GM19324 (cell line): ENCODE measurements at regions not wholly inside any gene's neighbourhood (a gene's known extent, or its start where the extent isn't known, plus 50 kb on each side); places are given as distances from the start of the nearest gene placed in this dataset.
A peak's percentile ranks its signal among the peaks of the same experiment; 100 is the strongest.

Experiments
- ATAC-seq: cut with Tn5 transposase; IDR thresholded peaks from one replicate; pipeline ENCODE4 v1.9.1; 2021; ENCODE audit warnings: mild to moderate bottlenecking, moderate library complexity; ENCODE audit not compliant: unreplicated experiment, low FRiP score

DNA sequence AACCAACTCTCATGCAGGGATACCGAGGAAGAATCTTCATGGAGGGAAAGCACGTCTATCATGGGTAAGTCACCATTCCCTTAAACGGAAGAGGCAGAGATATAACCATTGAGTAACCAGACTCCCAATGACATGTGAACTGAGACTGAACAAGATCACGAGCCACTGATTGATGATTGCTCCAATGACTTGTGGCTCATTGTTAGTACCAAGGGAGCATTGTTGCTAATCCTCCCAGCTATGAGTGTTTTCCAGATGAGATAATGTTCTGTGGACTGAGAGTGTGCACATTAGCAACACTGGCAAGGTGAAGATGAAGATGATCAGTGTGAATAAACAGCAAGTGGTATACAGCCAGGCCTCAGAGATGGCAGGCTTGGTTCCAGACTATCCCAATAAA is 219.2 kb upstream of the MAP3K1 start:
- ATAC-seq, result no peak

DNA sequence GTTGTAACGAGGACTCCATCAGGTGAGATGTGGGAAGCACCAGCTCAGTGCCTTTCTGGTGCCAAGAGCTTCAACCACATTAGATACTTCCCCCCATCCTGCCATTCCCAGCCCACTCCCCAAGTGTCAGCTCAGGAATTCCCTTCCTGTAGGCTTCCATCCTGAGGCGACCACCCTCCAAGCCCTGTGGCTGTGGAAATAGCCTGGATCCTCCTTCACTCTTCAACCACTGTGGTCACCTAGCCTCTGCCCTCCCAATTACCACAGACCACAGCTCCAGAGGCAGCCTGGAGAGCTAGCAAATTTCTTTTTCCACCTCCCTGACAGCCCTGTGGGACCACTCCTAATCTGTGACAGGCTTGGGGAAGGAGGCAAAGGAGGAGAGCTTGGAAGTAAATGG is 219.8 kb upstream of the MAP3K1 start:
- ATAC-seq, result no peak

DNA sequence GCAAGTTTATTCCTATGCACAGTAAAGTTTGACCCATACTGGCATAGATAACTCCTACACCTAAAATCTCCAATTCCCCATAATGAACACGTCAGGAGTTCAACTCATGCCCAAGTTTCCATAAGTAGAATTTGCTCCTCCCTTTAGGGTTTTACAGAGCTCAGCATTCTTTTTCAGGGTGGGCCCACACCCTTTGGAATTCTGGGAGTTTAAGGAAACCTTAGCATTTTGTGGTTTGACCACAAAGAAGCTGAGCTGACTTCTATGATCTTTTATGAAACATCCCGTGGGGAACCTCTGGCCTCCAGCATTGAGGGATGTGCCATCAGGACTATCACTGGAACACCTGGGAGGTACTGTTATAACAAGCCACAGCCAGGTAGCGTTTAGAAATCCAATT is 220.6 kb upstream of the MAP3K1 start:
- no peak for ATAC-seq

DNA sequence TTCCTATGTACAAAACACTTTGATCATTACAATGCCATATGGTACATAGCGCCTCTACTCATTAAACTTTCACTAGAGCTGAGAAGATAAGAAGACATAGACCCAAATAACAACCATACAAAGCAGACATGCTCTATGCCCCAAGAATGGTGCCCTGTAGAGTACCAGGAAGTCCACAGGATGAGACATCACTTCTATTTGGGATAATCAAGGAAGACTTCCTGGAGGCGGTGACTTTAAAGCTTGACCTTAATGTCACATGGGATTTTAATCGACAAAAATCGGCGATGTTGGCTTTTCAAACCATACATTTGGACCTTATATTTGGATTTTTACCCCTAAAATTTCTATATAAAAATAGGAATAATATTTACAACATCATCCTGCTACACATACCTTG is 224.3 kb upstream of the MAP3K1 start:
- ATAC-seq, result no peak

DNA sequence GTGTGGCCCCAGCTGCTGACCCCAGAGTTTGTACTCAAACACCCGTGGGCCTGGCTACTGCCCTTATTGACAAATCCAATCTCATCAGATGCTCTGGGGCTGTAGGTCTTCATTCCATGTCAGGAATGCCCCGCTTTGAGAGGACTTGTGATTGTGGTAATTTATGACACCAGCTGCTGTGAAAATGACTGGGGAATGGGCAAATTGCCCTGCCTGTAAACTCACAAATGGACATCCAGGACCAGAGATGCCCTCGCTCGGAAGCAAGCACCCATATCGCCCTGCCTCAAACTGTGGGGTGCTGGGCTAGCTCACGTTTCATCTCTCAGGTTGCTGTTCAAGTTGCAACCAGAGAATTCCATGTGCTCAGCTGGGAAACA is 225.9 kb upstream of the MAP3K1 start:
- ATAC-seq, result no peak

DNA sequence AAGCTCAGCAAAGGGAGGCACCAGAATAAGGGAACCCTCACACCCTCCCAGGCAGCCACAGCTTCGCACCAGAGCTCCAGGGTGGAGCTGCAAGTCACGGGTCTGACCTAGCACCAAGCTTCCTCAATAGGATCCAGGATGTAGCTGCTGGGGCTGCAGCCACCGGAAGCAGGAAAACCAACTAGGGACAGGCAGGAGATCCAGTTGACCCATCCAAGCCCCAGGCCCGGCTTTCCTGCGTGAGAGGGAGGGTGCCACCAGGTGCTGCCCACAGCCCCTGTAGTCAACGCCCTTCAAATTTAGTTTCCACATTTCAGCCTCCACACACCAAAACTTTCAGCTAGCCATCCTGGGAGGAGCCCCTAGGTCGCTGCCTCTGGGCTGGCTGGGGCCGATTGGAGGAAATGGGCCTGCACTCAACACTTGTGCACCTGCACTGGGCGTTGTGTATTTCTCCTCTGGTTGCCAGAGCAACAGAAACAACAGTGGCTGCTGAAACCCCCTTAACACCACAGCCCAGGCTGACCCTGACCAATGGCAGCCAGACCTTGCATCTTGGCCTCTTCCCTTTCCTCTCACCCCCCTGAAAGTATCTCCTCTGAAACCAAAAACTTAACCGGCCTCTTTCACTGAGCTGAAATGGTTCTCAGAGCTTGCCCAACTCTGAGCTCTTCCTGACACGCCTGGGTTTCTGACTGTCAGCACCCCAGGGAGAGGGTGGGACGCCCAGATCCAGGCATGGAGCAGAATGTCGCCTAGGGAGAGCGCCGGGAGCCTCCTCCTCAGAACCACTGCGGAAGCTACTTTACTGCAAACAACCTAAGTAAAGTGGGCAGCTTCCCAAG is 226.5 kb upstream of the MAP3K1 start:
- ATAC-seq, result peak; percentile 99

DNA sequence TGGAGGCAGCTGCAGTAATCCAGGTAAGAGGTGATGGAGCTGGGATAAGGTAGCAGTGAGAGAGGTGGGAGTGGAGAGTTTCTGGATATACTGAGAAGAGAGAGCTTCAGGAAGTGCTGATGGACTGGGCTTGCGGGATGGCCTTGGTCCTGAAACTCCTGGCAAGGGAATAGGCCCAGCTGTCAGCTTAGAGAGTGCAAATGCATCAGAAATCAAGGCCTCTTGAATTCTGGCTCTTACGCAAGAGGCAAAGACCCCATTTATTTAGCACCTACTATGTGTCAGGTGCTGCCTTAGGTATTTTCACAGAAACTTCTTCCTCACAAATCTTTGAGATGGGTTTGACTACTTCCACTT is 227.2 kb upstream of the MAP3K1 start:
- ATAC-seq, result no peak

DNA sequence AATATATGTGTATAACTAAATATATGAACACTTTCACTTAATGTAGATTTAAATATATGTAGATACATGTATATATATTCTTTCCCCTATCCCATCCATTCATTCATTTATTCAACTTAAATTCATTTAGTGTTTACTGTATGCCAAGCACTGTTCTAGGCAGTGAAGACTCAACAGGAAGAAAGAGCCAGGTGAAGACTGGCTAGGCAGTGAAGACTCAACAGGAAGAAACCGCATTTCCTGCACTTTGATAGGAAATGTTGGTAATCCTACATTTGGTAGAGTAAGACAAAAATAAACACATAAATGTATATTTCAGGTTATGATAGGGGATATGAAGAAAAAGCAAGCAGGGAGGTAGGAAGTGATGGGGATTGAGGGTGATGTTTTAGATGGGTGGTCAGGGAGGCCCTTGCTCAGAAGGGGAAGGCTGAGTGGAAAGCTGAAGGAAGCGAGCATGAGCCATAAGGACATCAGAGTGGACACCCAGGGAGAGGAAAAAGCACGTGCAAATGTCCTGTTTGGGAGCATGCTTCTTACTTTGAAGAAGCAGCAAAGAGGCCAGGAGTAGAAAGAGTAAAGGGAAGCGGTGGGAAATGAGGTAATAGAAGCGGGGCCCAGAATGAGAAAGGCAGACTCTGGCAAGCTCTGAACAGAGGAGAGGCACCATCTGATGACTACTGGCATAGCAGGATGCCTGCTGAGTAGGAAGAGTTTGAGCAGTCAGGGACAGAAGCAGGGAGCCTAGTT is 227.8 kb upstream of the MAP3K1 start:
- ATAC-seq, result no peak

DNA sequence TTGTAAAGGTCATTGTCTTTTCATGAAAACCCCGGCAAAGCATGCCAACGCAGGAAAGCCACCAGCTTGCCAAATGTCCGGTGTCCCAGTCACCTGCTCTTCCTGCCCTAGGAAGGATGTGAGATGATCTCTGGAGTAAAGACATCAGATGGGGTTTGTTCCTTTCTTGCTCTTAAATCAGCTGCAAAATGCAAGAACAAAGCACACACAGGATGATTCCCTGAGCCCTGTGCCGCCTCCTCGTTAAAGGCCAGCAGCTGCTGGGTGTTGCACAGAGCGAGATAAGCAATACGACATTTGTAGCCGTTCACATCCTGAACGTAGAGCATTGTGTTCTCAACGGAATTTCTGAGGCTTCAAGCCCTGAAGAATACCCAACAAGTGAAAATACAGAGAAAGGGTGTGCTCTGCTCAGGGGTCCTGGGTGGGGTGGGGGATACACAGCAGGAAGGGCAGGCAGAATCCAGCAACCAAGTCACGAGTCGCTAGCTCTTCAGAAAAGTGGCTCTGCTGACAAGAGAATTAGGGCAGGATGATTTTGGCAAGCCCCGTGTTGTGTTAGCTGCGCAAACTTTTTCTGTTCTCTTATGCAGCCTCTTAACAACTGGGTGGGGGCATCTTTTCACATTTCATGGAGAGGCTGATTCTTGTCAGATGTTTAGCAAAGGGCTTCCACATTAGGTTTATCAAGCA is 229.2 kb upstream of the MAP3K1 start:
- no peak for ATAC-seq

DNA sequence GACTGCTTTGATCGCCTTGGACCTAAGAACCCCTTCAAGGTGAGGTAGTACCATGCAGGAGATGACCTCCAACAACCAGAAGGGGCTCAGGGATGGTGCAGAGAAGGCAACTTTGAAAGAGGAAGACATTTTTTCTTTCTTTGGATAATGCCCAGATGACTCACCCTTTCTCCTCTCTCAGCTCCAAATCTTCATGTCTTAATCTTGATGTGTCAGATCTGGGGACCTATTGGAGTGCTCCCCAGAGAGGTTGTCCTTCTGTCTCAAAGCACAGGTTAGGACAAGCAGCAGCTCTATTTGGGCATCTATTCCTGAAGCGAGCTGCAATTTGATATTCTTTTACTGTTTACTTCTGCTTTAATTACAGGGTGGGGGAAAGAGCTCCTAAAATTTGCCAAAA is 229.9 kb upstream of the MAP3K1 start:
- no peak for ATAC-seq

DNA sequence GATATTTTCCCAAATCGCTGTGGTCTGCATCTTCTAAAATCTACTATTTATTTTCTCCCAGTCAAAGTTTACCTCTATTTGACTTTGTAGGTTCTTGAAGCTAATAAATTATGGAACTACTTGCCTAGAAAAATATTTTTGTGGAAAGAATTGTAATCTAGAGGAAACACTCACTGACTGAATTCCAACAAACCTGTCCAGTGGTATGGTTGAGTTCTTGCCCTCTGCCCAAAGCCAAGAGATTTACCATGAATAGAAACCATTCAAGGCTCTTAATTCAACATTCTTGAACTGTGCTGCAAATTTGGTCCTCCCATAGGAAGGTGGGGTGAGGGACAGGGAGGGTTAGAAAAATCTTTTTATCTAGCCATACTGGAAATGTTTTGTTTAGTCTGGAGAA is 233.9 kb upstream of the MAP3K1 start:
- no peak for ATAC-seq

DNA sequence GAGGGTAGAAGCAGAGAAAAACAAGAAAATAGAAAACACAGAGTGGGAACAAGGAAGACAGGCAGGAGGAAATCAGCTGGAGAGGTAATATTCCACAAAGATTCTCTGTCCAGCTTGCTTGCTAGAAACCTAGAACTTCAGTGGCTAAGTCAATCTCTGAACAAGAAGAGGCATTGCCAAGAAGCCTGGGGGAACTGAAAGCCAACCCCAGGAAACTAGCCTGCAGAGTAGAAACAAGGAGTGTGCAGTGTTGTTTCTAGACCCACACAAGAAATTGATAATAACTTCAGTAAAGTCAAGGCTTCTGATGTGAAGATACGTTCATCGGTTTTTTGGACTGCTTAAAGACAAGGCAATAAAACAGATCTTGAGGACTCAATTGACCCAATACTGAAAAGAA is 234.5 kb upstream of the MAP3K1 start:
- ATAC-seq, result peak; percentile 48

DNA sequence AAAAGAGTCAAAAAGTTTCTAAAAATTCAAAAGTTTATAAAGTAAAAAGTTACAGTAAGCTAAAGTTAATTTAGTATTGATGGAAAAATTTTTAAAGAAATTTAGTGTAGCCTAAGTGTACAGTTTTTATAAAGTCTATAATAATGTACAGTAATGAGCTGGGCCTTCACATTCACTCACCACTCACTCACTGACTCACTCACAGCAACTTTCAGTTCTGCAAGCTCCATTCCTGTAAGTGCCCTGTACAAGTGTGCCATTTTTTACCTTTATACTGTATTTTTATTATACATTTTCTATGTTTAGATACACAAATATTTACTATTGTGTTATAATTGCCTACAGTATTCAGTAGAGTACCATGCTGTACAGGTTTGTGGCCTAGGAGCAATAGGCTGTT is 239.5 kb upstream of the MAP3K1 start:
- no peak for ATAC-seq

DNA sequence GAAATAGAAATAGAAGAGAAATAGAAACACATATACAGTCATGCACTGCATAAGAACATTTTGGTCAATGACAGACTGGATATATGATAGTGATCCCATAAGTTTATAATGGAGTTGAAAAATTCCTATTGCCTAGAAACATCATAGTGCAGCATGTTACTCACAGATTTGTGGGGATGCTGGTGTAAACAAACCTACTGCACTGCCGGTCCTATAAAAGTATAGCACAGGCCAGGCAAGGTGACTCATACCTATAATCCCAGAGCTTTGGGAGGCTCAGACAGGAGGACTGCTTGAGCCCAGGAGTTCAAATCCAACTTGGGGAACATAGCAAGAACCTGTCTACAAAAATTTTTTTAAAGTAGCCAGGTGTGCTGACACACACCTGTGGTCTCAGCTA is 240.6 kb upstream of the MAP3K1 start:
- no peak for ATAC-seq

DNA sequence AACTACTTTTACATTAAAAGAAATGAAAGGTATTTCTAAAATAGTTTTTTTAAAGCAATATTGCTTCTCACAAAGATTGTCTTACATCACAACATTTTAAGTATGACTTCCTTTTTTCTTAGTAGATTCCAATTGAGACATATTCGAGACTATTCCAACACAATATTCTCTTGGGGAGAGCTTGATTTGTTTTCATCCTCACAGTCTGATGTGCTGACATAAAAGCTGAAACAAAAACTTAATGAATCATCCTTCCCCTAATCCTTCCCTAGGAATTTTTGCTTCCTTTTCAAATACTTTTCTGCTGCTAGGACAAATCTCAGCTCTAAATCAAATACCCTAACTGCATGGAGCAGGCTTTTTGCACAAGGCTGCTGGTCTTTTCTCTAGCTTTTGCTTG is 245.8 kb upstream of the MAP3K1 start:
- no peak for ATAC-seq

DNA sequence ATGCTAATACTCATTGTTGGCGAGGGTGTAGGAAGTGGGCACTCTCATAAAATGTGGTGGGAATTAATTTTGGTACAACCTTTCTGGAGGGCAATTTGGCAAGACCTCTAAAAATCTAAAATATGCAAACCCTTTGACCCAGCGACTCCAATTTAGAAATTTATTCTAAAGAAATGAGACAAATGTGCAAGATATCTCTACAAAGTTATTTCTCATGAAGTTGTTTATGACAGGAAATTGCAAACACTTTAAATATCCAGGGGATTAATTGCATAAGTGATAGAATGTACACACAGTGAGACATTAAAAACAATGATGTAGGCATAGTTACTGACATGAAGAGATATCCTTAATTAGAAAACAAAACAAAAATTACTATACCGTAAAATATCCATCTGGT is 246.3 kb upstream of the MAP3K1 start:
- no peak for ATAC-seq

DNA sequence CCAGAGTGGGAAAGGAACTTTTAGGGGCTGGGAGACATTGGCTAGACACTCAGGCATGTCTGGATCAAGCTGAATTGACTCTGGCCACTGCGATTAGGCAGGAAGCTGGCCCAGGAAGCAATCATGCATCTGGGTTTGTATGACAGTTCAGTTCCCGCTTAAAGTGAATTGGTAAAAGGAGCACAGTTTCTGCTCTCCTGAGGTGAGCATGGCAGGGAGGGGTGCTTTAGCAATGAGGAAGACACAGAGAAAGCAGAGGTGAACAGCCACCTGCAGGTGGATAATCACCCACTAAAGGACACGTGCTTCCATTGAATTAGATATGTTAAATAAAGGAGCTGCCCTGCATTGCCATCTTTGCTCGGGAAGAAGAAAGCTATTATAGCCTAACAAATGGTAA is 248.1 kb upstream of the MAP3K1 start:
- ATAC-seq, result no peak

DNA sequence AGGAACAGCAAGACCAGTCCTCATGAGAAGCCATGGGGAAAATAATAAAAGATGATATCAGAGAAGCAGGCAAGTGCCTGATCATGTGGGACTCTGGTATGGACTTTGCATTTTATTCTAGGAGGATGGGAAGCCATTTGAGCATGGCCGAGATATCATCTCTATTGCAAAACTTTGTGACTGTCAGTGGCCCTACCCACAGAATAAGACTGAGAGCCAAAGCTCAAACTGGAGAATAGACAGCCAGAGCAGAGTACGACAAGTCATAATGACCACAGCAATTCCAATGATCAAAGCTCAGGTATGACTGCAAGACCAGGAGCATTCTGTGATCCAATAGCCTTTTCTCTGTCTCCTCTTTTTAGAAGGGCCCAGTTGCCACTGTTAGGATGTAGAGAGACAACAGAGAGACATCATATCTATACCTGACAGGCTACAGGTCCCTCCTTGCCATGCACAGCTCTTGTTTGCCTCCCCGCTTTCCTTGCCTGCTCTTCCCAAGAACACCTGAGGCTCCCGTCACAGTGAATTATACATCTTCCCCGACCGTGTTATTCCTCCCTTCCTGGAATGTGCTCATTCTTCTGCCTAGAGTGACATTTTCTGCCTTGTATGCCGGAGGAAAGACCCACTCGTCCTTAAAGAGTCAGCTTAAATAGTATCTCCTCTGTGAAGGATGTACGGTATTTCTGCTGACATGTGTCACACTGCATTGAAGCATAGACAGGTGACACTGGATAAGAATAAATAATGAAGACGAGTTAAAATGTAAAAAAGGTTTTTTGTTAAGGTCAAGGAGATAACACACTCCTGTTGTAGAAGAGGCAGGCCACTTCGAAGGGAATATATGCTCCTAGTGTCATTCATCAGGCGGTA is 248.7 kb upstream of the MAP3K1 start:
- no peak for ATAC-seq

DNA sequence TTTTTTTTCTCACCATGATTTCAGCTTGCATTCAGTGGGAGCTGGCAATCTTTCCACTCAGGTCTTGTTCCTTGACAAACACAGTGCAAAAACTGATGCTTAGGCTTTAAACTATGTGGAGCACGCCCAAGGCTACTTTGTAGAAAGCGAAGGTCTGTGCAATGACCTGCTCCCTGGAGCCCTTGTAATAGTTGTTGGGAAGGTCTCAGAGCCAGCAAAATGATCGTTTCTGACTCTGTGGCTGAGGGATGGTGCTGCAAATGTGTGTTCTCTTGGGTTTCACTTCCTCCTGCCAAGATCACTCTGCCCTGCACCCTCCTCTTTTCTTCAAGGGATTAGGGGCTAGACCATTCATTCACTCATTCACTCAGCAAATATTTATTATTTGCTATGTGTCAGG is 249.7 kb upstream of the MAP3K1 start:
- no peak for ATAC-seq

DNA sequence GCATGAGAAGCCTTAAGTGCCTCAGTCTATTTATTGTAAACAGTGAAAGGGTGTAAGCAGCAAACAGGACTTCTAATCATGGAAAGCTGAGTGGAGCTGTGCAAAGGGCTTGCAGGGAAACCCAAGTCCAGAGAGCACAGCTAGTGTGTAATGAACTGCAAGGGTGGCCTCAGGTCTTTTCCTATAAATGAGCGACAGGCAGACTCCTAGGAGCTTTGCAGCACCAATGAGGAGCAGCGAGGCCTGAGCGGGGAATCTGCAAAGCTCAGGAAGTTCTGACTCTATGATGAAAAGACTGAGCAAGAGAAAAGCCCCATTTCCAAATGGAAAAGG is 250.1 kb upstream of the MAP3K1 start:
- no peak for ATAC-seq
